Smooth muscle cell (in vitro differentiated cells): ENCODE measurements at regions not wholly inside any gene's neighbourhood (a gene's known extent, or its start where the extent isn't known, plus 50 kb on each side); places are given as distances from the start of the nearest gene placed in this dataset.
"Not testable (repeated sequence)": the region's sequence is repeated elsewhere in the genome, so short reads cannot be mapped to it uniquely, and the experiment has no call there.

Source experiments
- DNase-seq: peaks from one replicate; lab custom pipeline; 2025; ENCODE audit not compliant: unreplicated experiment; lab: John Stamatoyannopoulos, UW
- H2AFZ ChIP-seq: fragments of 200-600 bp; sonication (generic); 2 replicates; pipeline ENCODE4 v1.6.0; 2016; ENCODE audit warnings: antibody characterized with exemption, low read depth, mild to moderate bottlenecking
- H3F3A ChIP-seq: fragments of 200-600 bp; sonication (generic); 2 replicates; pipeline ENCODE4 v1.6.0; 2017; ENCODE audit warnings: antibody characterized with exemption, low read depth
- H3K27ac ChIP-seq: fragments of 200-600 bp; sonication (generic); 2 replicates; pipeline ENCODE4 v1.5.1; 2016; ENCODE audit warnings: low read depth, mild to moderate bottlenecking
- H3K27me3 ChIP-seq: fragments of 200-600 bp; sonication (generic); 2 replicates; pipeline ENCODE4 v1.6.1; 2016; ENCODE audit warnings: low read depth, mild to moderate bottlenecking
- H3K36me3 ChIP-seq: fragments of 200-600 bp; sonication (generic); 2 replicates; pipeline ENCODE4 v1.5.1; 2016; ENCODE audit warnings: low read depth
- H3K4me1 ChIP-seq: fragments of 200-600 bp; sonication (generic); 2 replicates; pipeline ENCODE4 v1.5.1; 2016; ENCODE audit warnings: low read depth
- H3K4me2 ChIP-seq: fragments of 200-600 bp; sonication (generic); 2 replicates; pipeline ENCODE4 v1.6.0; 2016; ENCODE audit warnings: mild to moderate bottlenecking
- H3K4me3 ChIP-seq: fragments of 200-600 bp; sonication (generic); 2 replicates; pipeline ENCODE4 v1.5.1; 2016; ENCODE audit warnings: mild to moderate bottlenecking
- H3K79me2 ChIP-seq: fragments of 200-600 bp; sonication (generic); 2 replicates; pipeline ENCODE4 v1.6.0; 2016; ENCODE audit warnings: low read depth, mild to moderate bottlenecking
- H3K9ac ChIP-seq: fragments of 200-600 bp; sonication (generic); 2 replicates; pipeline ENCODE4 v1.6.0; 2016; ENCODE audit warnings: low read depth
- H3K9me3 ChIP-seq: fragments of 200-600 bp; sonication (generic); replicated peaks from 2 replicates; pipeline ENCODE4 v1.5.1; 2016; ENCODE audit warnings: low read depth
- H4K20me1 ChIP-seq: fragments of 200-600 bp; sonication (generic); 2 replicates; pipeline ENCODE4 v1.6.0; 2016; ENCODE audit warnings: low read depth
- WGBS: methylation state at CpG from one replicate; pipeline ENCODE4 v1.1.7; 2016; ENCODE audit warnings: low lambda C conversion rate; 5-methylcytosine and 5-hydroxymethylcytosine counted together
- TF ChIP-seq, protein P1 (sequence below): fragments of 200-600 bp; sonication (generic); IDR thresholded peaks from 2 replicates; pipeline ENCODE4 v1.5.1; 2017; ENCODE audit warnings: borderline replicate concordance, mild to moderate bottlenecking, antibody characterized with exemption; ENCODE audit not compliant: insufficient read depth, poor library complexity, severe bottlenecking

DNA sequence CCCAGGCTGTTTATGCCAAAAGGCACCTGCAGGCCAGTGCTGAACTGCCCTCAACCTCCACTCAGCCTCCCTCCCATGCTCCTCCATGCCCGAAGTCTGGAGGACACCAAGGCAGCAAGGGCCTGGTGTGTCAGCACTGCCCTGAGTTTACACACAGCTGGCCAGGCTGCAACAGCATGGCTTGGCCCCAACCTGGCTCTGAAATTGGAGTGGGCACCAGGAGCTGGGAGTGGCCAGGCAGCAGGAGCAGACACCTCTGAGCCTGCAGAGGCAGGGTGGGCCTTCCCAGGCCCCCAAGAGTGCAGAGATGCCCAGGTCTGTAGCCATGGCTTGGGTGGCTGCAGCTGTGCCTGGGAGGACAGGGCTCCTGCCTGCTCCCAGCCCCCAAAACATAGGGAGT is 571.2 kb upstream of the ACTRT1 start:
- Histone ChIP-seq H3K4me2 (no peak overlapping the region), H3K79me2 (no peaks in the 10 kb centered on the region), H3K4me1 (no peaks in the 10 kb centered on the region), H3K27me3 (no peaks in the 10 kb centered on the region), H3K9me3 (no peaks in the 10 kb centered on the region), H4K20me1 (no peaks in the 10 kb centered on the region), H3K9ac (no peak overlapping the region), H3K27ac (no peak overlapping the region), H2AFZ (no peak overlapping the region), H3K4me3 (no peak overlapping the region), H3F3A (no peaks in the 10 kb centered on the region), H3K36me3 (no peaks in the 10 kb centered on the region)
- WGBS: 71% methylated on average over 1 of the region's 1 CpG
- TF ChIP-seq, protein P1, sequence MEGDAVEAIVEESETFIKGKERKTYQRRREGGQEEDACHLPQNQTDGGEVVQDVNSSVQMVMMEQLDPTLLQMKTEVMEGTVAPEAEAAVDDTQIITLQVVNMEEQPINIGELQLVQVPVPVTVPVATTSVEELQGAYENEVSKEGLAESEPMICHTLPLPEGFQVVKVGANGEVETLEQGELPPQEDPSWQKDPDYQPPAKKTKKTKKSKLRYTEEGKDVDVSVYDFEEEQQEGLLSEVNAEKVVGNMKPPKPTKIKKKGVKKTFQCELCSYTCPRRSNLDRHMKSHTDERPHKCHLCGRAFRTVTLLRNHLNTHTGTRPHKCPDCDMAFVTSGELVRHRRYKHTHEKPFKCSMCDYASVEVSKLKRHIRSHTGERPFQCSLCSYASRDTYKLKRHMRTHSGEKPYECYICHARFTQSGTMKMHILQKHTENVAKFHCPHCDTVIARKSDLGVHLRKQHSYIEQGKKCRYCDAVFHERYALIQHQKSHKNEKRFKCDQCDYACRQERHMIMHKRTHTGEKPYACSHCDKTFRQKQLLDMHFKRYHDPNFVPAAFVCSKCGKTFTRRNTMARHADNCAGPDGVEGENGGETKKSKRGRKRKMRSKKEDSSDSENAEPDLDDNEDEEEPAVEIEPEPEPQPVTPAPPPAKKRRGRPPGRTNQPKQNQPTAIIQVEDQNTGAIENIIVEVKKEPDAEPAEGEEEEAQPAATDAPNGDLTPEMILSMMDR: no peak
- DNase-seq: no peak

DNA sequence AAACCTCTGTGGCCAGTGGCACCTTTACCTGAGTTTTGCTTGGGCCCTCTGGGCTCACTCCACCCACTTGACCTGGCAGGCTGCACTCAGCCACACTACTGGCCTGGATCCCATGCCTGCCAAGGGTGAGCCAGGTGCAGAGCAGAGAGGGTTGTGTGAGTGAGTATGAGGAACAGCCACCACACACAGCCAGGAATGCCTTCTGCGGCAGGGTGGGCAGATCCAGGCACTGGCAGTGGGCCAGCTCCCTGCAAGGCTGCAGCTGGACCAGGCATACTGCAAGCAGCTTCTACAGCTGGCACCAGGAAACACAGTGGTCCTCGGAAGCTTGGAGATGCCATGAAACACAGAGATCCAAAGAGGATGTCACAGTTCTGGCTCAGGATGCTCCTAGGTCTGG is 570.1 kb upstream of the ACTRT1 start:
- Histone ChIP-seq H3K27me3 (no peaks in the 10 kb centered on the region), H4K20me1 (no peaks in the 10 kb centered on the region), H3K4me3 (no peak overlapping the region), H3K9me3 (no peaks in the 10 kb centered on the region), H3K4me2 (no peak overlapping the region), H3K27ac (no peak overlapping the region), H2AFZ (no peak overlapping the region), H3K79me2 (no peaks in the 10 kb centered on the region), H3K4me1 (no peaks in the 10 kb centered on the region), H3F3A (no peaks in the 10 kb centered on the region), H3K36me3 (no peaks in the 10 kb centered on the region), H3K9ac (no peak overlapping the region)
- TF ChIP-seq, protein P1: no peak
- DNase-seq: no peak
- 89% methylated on average over 2 of the region's 2 CpGs for WGBS

DNA sequence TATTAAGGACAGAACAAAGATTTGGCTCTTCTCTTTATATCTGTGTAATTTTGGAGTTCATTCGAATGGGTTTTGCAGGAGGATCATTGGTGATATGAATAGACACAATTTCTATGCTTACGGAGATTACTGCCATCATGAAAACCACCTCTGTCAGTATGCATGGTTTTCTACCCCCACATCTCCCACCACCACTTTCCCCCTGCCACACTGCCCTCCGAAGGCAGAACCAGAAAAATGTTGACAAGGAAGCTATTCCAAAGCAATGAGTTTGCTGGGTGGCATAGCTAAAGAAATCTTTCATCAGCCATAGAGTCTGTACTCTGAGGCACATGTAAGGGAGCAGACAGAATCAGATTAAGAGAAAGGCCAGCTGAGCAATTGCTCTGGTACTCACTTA is 567.3 kb upstream of the ACTRT1 start:
- Histone ChIP-seq H3K4me2 (no peak overlapping the region), H3K36me3 (no peaks in the 10 kb centered on the region), H4K20me1 (no peaks in the 10 kb centered on the region), H3K4me1 (no peaks in the 10 kb centered on the region), H3K27ac (no peak overlapping the region), H3K4me3 (no peak overlapping the region), H3K9me3 (no peaks in the 10 kb centered on the region), H2AFZ (no peak overlapping the region), H3K27me3 (no peaks in the 10 kb centered on the region), H3F3A (no peaks in the 10 kb centered on the region), H3K79me2 (no peaks in the 10 kb centered on the region), H3K9ac (no peak overlapping the region)
- no peak for DNase-seq
- 62% methylated on average over 3 of the region's 3 CpGs for WGBS
- TF ChIP-seq, protein P1: no peak

DNA sequence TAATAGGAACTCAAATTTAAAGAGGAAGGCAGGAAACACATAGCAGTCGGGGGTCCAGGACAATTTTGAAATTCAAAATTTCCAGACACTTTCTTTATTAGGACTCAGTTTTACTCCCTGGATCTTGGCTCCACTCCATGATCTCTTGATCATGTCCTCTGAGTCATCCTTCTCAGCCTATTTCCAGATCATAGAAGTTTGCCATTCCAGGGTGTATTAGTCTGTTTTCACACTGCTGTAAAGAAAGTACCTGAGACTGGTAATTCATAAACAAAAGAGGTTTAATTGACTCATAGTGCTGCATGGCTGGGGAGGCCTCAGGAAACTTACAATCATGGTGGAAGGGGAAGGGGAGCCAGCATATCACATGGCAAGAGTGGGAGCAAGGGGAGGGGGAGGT is 564.7 kb upstream of the ACTRT1 start:
- no peak overlapping the region for H3K4me3 ChIP-seq
- H3F3A ChIP-seq: no peaks in the 10 kb centered on the region
- no peaks in the 10 kb centered on the region for H3K4me1 ChIP-seq
- 100% methylated on average over 1 of the region's 1 CpG for WGBS
- no peaks in the 10 kb centered on the region for H3K9me3 ChIP-seq
- H3K9ac ChIP-seq: no peak overlapping the region
- H3K27ac ChIP-seq: no peak overlapping the region
- no peaks in the 10 kb centered on the region for H3K36me3 ChIP-seq
- no peaks in the 10 kb centered on the region for H3K27me3 ChIP-seq
- no peak overlapping the region for H2AFZ ChIP-seq
- TF ChIP-seq, protein P1: no peak
- no peaks in the 10 kb centered on the region for H4K20me1 ChIP-seq
- DNase-seq: no peak
- no peaks in the 10 kb centered on the region for H3K79me2 ChIP-seq
- no peak overlapping the region for H3K4me2 ChIP-seq

DNA sequence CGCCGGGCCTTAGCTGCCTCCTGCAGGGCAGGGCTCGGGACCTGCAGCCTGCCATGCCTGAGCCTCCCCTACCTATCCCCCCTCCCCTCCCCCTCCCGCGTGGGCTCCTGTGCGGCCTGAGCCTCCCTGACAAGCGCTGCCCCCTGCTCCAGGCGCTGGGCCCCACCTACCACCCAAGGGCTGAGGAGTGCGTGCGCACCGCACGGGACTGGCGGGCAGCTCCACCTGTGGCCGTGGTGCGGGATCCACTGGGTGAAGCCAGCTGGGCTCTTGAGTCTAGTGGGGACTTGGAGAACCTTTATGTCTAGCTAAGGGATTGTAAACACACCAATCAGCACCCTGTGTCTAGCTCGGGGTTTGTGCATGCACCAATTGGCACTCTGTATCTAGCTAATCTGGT is 554.6 kb upstream of the ACTRT1 start:
- H3K4me1 ChIP-seq, H3K4me2 ChIP-seq, DNase-seq, H3K36me3 ChIP-seq, H2AFZ ChIP-seq, H3K9me3 ChIP-seq, H3K79me2 ChIP-seq, H3K27me3 ChIP-seq, H4K20me1 ChIP-seq, H3F3A ChIP-seq, H3K9ac ChIP-seq, H3K4me3 ChIP-seq, H3K27ac ChIP-seq: not testable (repeated sequence)
- over 99% methylated on average over 11 of the region's 16 CpGs for WGBS

DNA sequence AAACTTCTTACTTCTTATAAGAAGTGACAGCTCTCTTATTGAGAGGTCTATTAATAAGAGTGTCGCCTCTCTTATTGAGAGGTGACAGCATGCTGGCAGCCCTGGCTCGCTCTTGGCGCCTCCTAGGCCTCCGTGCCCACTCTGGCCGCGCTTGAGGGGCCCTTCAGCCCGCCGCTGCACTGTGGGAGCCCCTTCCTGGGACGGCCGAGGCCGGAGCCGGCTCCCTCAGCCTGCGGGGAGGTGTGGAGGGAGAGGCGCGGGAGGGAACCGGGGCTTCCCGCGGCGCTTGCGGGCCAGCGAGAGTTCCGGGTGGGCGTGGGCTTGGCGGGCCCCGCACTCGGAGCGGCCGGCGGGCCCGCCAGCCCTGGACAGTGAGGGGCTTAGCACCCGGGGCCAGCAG is 554.2 kb upstream of the ACTRT1 start:
- not testable (repeated sequence) for H3K79me2 ChIP-seq, H3K27me3 ChIP-seq, H2AFZ ChIP-seq, H3K9me3 ChIP-seq, H3K27ac ChIP-seq, H3K4me2 ChIP-seq, H3K4me3 ChIP-seq, DNase-seq, H4K20me1 ChIP-seq, H3F3A ChIP-seq, H3K9ac ChIP-seq, H3K36me3 ChIP-seq, H3K4me1 ChIP-seq
- WGBS: 89% methylated on average over 23 of the region's 31 CpGs
